Esophagus squamous epithelium (tissue), 4 donors: ENCODE measurements at regions not wholly inside any gene's neighbourhood (a gene's known extent, or its start where the extent isn't known, plus 50 kb on each side); places are given as distances from the start of the nearest gene placed in this dataset.

Experiments used
- CTCF ChIP-seq, 6 experiments: fragments of 450-650 bp in 4 of 6; fragments of 200-600 bp in 2 of 6; sonication (generic) in 2 of 6; IDR thresholded peaks; one replicate each; pipeline ENCODE4 v1.5.1; 2016 to 2019; ENCODE audit warnings: antibody characterized with exemption in 6 of 6, mild to moderate bottlenecking in 4 of 6, moderate library complexity in 4 of 6
- POLR2A ChIP-seq, 4 donors: fragments of 450-650 bp; IDR thresholded peaks; one replicate each; pipeline ENCODE4 v1.6.1; 2017; ENCODE audit warnings: antibody characterized with exemption in 4 of 4, mild to moderate bottlenecking in 4 of 4, moderate library complexity in 3 of 4

GRCh38 chrX:121356139-121356849 is 308.9 kb downstream of the GLUD2 start:
- TF ChIP-seq CTCF (IDR thresholded peaks at IDR 0.05) (no peak), POLR2A (IDR thresholded peaks at IDR 0.05) (no peak)
